K562 (cell line): ENCODE measurements at regions not wholly inside any gene's neighbourhood (a gene's known extent, or its start where the extent isn't known, plus 50 kb on each side); places are given as distances from the start of the nearest gene placed in this dataset.

ENCODE experiments used
- BACH1 ChIP-seq: fragments of 200-800 bp; sonication (Bioruptor generic); IDR thresholded peaks from 2 replicates; pipeline ENCODE4 v1.6.1; 2016; ENCODE audit warnings: missing genetic modification characterization, missing compliant biosample characterization
- CREBBP ChIP-seq: IDR thresholded peaks from one replicate; pipeline ENCODE4 v1.6.1; 2012; ENCODE audit warnings: low read depth, mild to moderate bottlenecking, control low read depth, inconsistent platforms, low read length
- DMBX1 ChIP-seq: fragments of 250-450 bp; sonication (Bioruptor Pico); IDR thresholded peaks from 2 replicates; pipeline ENCODE4 v1.8.0; 2022; ENCODE audit warnings: inconsistent platforms, mild to moderate bottlenecking, moderate library complexity, borderline replicate concordance
- NFATC3 ChIP-seq: fragments of 450-650 bp; IDR thresholded peaks from 2 replicates; pipeline ENCODE4 v1.6.1; 2017; ENCODE audit warnings: mild to moderate bottlenecking
- NFXL1 ChIP-seq: fragments of 450-650 bp; formaldehyde crosslinking; IDR thresholded peaks from 2 replicates; pipeline ENCODE4 v1.4.0; 2021; ENCODE audit warnings: mild to moderate bottlenecking
- NFYB ChIP-seq: IDR thresholded peaks from 2 replicates; pipeline ENCODE4 v1.6.1; 2011; ENCODE audit warnings: mild to moderate bottlenecking, moderate library complexity; ENCODE audit not compliant: insufficient read length; ENCODE audit errors: extremely low read depth
- RBM22 ChIP-seq: fragments of 200-400 bp; formaldehyde crosslinking; IDR thresholded peaks from 2 replicates; pipeline ENCODE4 v1.6.1; 2018; ENCODE audit warnings: low read length, low read depth; ENCODE audit not compliant: poor library complexity, severe bottlenecking
- SRSF7 ChIP-seq: fragments of 200-400 bp; formaldehyde crosslinking; optimal IDR thresholded peaks from 2 replicates; pipeline ENCODE3; 2017; ENCODE audit warnings: mild to moderate bottlenecking, low read depth, low read length
- TAL1 ChIP-seq: fragments of 450-650 bp; IDR thresholded peaks from 2 replicates; pipeline ENCODE4 v1.6.1; 2016; ENCODE audit warnings: mild to moderate bottlenecking
- ZNF445 ChIP-seq: fragments of 250-450 bp; sonication (Bioruptor Pico); IDR thresholded peaks from 2 replicates; pipeline ENCODE4 v1.4.0; 2020; ENCODE audit warnings: low read depth, mild to moderate bottlenecking, moderate library complexity
- TF ChIP-seq, protein P1 (sequence below), 2 experiments: fragments of 450-650 bp in 1 of 2; sonication (generic) in 1 of 2; formaldehyde crosslinking in 1 of 2; IDR thresholded peaks; 2 replicates each; pipeline versions ENCODE4 v1.7.1 to v1.9.0; 2016 to 2022; ENCODE audit warnings: inconsistent platforms in 1 of 2, mild to moderate bottlenecking in 1 of 2, missing genetic modification reagents in 1 of 2
- TF ChIP-seq, protein P2 (sequence below): fragments of 450-650 bp; IDR thresholded peaks from 2 replicates; pipeline ENCODE4 v1.6.1; 2016; ENCODE audit warnings: borderline replicate concordance
- TF ChIP-seq, protein P3 (sequence below): fragments of 250-450 bp; sonication (Bioruptor Pico); IDR thresholded peaks from 2 replicates; pipeline ENCODE4 v1.4.0; 2020; ENCODE audit warnings: borderline replicate concordance

DNA sequence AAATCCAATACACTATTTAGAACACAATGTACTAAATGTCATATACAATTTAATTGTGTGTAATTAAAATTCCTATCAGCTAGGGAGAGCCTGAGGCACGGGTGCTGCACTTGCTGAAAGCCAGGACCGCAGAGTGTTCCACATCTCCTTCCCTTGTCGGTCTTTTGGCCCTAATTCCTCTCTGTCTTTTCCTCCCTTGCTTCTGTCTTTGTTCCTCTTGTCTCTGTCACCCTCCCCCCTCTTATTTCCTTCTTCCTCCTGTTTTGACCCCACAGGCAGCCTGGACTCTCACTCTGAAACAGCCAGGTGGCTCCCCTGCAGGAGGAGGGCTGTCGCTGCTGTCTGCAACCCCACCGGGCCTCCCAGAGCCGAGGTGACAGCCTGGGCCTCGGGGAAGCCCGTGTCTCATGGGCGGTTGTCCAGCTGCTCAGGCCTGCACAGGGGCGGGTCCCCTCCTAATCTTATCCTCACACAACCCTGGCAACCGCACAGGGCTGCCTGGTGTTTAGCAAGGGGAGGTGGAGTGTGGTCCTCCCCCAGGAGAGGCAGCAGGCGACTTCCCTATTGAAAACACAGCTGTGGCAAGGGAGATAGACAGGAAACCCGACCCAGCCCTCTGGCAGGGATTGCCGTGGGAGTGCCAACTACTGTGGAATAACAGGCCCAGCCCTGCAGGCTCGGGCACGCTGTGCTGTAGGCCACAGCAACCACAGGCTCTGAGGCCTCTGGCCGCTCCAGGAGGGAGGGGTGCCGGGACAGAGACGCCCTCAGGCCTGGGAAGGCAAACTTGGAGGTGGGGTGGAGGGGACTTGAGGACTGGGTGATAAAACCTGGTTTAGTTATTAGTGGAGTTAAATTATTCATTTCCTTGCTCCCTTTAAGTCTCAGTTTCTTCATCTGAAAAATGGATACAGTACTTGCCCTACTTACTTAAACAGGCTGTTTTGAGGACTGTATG, 68.8 kb upstream of the WDR26 start (continued):
- TF ChIP-seq, protein P1, sequence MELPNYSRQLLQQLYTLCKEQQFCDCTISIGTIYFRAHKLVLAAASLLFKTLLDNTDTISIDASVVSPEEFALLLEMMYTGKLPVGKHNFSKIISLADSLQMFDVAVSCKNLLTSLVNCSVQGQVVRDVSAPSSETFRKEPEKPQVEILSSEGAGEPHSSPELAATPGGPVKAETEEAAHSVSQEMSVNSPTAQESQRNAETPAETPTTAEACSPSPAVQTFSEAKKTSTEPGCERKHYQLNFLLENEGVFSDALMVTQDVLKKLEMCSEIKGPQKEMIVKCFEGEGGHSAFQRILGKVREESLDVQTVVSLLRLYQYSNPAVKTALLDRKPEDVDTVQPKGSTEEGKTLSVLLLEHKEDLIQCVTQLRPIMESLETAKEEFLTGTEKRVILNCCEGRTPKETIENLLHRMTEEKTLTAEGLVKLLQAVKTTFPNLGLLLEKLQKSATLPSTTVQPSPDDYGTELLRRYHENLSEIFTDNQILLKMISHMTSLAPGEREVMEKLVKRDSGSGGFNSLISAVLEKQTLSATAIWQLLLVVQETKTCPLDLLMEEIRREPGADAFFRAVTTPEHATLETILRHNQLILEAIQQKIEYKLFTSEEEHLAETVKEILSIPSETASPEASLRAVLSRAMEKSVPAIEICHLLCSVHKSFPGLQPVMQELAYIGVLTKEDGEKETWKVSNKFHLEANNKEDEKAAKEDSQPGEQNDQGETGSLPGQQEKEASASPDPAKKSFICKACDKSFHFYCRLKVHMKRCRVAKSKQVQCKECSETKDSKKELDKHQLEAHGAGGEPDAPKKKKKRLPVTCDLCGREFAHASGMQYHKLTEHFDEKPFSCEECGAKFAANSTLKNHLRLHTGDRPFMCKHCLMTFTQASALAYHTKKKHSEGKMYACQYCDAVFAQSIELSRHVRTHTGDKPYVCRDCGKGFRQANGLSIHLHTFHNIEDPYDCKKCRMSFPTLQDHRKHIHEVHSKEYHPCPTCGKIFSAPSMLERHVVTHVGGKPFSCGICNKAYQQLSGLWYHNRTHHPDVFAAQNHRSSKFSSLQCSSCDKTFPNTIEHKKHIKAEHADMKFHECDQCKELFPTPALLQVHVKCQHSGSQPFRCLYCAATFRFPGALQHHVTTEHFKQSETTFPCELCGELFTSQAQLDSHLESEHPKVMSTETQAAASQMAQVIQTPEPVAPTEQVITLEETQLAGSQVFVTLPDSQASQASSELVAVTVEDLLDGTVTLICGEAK (IDR thresholded peaks at IDR 0.05), result peak; percentile 34; the same call in 1 of the 2 replicates
- TF ChIP-seq, protein P1 (CRISPR knock-in tag; IDR thresholded peaks at IDR 0.05), result no peak
- TF ChIP-seq, protein P2, sequence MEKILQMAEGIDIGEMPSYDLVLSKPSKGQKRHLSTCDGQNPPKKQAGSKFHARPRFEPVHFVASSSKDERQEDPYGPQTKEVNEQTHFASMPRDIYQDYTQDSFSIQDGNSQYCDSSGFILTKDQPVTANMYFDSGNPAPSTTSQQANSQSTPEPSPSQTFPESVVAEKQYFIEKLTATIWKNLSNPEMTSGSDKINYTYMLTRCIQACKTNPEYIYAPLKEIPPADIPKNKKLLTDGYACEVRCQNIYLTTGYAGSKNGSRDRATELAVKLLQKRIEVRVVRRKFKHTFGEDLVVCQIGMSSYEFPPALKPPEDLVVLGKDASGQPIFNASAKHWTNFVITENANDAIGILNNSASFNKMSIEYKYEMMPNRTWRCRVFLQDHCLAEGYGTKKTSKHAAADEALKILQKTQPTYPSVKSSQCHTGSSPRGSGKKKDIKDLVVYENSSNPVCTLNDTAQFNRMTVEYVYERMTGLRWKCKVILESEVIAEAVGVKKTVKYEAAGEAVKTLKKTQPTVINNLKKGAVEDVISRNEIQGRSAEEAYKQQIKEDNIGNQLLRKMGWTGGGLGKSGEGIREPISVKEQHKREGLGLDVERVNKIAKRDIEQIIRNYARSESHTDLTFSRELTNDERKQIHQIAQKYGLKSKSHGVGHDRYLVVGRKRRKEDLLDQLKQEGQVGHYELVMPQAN, result peak; percentile 88
- TF ChIP-seq DMBX1 (CRISPR knock-in tag) (peak; percentile 98), NFATC3 (peak; percentile 32; the same call in 1 of the 2 replicates), TAL1 (peak; percentile 99), RBM22 (no peak), SRSF7 (no peak), BACH1 (tag) (peak; percentile 90), CREBBP (no peak), NFYB (no peak), ZNF445 (peak; percentile 40; the same call in 1 of the 2 replicates), NFXL1 (CRISPR knock-in tag) (peak; percentile 72; the same call in 1 of the 2 replicates)
- TF ChIP-seq, protein P3, sequence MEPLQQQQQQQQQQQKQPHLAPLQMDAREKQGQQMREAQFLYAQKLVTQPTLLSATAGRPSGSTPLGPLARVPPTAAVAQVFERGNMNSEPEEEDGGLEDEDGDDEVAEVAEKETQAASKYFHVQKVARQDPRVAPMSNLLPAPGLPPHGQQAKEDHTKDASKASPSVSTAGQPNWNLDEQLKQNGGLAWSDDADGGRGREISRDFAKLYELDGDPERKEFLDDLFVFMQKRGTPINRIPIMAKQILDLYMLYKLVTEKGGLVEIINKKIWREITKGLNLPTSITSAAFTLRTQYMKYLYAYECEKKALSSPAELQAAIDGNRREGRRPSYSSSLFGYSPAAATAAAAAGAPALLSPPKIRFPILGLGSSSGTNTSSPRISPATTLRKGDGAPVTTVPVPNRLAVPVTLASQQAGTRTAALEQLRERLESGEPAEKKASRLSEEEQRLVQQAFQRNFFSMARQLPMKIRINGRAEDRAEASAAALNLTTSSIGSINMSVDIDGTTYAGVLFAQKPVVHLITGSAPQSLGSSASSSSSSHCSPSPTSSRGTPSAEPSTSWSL (CRISPR knock-in tag), result no peak
